Activated CD4-positive, alpha-beta memory T cell treated with anti-CD3 and anti-CD28 coated beads, Interleukin-2, amount 10 ng/mL, durations not matched to agents 7 days and 5 days (primary cell): ENCODE measurements at regions not wholly inside any gene's neighbourhood (a gene's known extent, or its start where the extent isn't known, plus 50 kb on each side); places are given as distances from the start of the nearest gene placed in this dataset.

Source experiments
- CTCF ChIA-PET: fragments of 350-600 bp; sonication (Branson Sonifier 250); formaldehyde crosslinking; loops from one replicate; lab custom pipeline; 2021; ENCODE audit warnings: antibody characterized with exemption, inconsistent platforms; lab: Charles Lee
- POLR2A ChIA-PET: fragments of 350-600 bp; sonication (Branson Sonifier 250); formaldehyde crosslinking; loops from one replicate; lab custom pipeline; 2021; ENCODE audit warnings: antibody characterized with exemption; lab: Charles Lee
- DNase-seq: peaks from one replicate; pipeline ENCODE4 v3.0.0-alpha.2; 2020
- H3K27ac Mint-ChIP-seq: one replicate; pipeline ENCODE4 v1.8.0; 2021; ENCODE audit warnings: mild to moderate bottlenecking, mixed read lengths
- H3K27me3 Mint-ChIP-seq: one replicate; pipeline ENCODE4 v1.8.0; 2021; ENCODE audit warnings: mixed read lengths
- H3K36me3 Mint-ChIP-seq: one replicate; pipeline ENCODE4 v1.8.0; 2021; ENCODE audit warnings: low read depth, mixed read lengths
- H3K4me1 Mint-ChIP-seq: one replicate; pipeline ENCODE4 v1.8.0; 2021; ENCODE audit warnings: mixed read lengths
- H3K4me3 Mint-ChIP-seq: one replicate; pipeline ENCODE4 v1.8.0; 2021; ENCODE audit warnings: mild to moderate bottlenecking, mixed read lengths
- H3K9me3 Mint-ChIP-seq: one replicate; pipeline ENCODE4 v1.8.0; 2021; ENCODE audit warnings: mixed read lengths

DNA sequence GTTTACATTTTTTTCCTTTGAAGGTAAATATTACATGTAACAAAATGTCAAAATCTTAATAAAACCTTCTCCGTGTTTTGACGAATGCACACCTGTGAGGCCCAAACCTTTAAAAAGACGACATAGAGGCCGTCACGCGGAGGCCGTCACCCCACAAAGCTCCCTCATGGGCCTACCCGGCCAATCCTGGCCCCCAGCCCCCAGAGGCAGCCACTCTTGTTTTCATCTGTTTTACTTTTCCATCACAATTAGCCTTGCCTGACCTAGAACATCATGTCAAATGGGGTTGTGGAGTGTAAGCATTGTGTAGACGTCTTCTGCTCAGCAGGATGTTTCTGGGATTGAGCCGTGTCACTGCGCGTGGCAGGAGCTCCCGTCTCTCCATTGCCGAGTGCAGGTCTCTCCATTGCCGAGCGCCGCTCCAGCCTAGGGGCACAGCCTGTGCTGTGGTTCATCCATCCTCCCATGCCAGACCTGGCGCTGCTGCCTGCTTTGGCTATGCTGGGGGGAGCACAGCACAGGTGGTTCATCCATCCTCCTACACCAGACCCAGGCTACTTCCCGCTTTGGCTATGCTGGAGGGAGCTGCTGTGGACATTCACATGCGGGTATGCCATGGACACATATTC is 52.2 kb upstream of the IRX4 start:
- no peak overlapping the region for H3K27ac Mint-ChIP-seq
- no peak overlapping the region for H3K4me3 Mint-ChIP-seq
- H3K4me1 Mint-ChIP-seq = no peaks in the 10 kb centered on the region
- no peaks in the 10 kb centered on the region for H3K36me3 Mint-ChIP-seq
- CTCF ChIA-PET = no interaction called here
- H3K27me3 Mint-ChIP-seq = peaks cover 31% of the 10 kb centered on the region
- DNase-seq = no peak
- H3K9me3 Mint-ChIP-seq = no peaks in the 10 kb centered on the region
- POLR2A ChIA-PET = no interaction called here

DNA sequence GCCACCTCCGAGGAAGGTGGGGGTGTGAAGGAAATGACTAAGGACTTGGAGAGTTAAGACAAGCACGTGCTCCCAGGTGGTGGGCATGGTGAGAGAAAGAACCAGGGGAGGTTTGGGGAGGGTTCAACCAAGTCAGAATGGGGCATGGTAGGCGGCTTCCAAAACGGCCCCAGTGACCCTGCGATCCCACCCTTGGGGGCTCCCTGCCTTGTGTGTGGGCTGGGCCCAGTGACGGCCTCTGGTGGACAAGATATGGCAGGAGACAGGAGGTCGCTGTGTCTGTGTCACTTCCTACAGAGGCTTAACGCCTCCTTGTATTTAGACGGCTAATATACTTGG is 51.3 kb upstream of the IRX4 start:
- no peaks in the 10 kb centered on the region for H3K36me3 Mint-ChIP-seq
- H3K4me1 Mint-ChIP-seq = no peaks in the 10 kb centered on the region
- peaks cover 31% of the 10 kb centered on the region for H3K27me3 Mint-ChIP-seq
- ChIA-PET POLR2A (no interaction called here), CTCF (no interaction called here)
- no peaks in the 10 kb centered on the region for H3K9me3 Mint-ChIP-seq
- H3K27ac Mint-ChIP-seq = no peak overlapping the region
- no peak overlapping the region for H3K4me3 Mint-ChIP-seq
- no peak for DNase-seq

DNA sequence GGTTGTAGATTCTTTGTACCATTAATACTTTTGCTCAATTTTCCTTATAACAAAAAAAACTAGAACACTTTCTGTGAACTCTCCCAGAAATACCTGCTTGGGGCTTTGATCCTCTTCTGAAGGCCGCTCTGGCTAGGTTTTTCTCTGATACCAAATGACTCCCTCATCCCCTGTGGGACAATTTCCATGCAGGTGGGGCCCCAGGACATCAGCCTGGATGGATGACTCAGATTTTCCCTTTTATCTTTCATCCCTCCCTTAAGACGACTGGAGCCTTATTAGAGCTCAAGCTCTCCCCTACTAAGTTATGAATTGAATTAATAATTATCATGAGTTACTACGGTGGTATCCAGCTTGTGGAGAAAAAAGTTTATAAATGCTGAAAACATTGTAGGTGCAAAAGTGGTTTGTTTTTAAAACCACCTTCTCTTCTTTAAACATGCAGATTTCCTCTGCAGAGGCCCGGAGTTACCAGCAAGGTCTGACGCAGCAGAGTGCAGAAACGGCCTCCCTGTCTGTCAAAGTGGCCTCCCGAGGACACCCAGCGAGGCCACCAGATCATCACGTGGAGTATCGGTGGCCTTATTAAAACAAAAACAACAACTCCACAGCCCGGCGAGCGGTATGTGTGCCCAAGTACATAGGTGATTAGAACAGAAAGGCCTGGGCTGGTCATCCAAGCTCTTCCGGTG is 50.8 kb upstream of the IRX4 start:
- POLR2A ChIA-PET = no interaction called here
- no peaks in the 10 kb centered on the region for H3K36me3 Mint-ChIP-seq

More for the DNA sequence above, 50.8 kb upstream of the IRX4 start:
- Mint-ChIP-seq H3K27ac (no peak overlapping the region), H3K4me3 (no peak overlapping the region), H3K9me3 (no peaks in the 10 kb centered on the region), H3K27me3 (peaks cover 31% of the 10 kb centered on the region), H3K4me1 (no peaks in the 10 kb centered on the region)
- CTCF ChIA-PET = no interaction called here
- no peak for DNase-seq
